ENCODE measurements at regions not wholly inside any gene's neighbourhood (a gene's known extent, or its start where the extent isn't known, plus 50 kb on each side); places are given as distances from the start of the nearest gene placed in this dataset.
"Not testable (repeated sequence)": the region's sequence is repeated elsewhere in the genome, so short reads cannot be mapped to it uniquely, and the experiment has no call there.

DNA sequence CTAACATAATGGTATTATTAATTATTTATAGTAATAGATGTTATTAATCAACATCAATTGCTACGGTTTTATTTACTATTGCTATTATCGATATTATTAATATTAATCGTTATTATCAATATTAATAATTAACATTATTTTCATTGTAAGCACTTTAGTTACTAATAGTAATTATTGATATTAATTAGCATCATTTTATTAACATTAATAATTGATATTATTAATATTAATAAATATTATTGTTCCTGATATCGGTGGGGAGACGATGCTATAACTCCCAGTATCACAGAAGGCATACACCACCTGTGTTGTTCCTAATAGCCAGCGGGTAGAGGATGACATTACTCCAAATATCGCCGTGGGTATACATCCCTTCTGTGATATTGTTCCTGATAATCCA, 335.5 kb downstream of the MEX3B start:
- no peaks in the 10 kb centered on the region for H4K20me1 ChIP-seq (ENCODE audit: insufficient read depth)
- H3K36me3 ChIP-seq (ENCODE audit: insufficient read depth): no peaks in the 10 kb centered on the region
- no peaks in the 10 kb centered on the region for H3K4me1 ChIP-seq (ENCODE audit: low read depth, poor library complexity, severe bottlenecking)
- TF ChIP-seq, protein P1, sequence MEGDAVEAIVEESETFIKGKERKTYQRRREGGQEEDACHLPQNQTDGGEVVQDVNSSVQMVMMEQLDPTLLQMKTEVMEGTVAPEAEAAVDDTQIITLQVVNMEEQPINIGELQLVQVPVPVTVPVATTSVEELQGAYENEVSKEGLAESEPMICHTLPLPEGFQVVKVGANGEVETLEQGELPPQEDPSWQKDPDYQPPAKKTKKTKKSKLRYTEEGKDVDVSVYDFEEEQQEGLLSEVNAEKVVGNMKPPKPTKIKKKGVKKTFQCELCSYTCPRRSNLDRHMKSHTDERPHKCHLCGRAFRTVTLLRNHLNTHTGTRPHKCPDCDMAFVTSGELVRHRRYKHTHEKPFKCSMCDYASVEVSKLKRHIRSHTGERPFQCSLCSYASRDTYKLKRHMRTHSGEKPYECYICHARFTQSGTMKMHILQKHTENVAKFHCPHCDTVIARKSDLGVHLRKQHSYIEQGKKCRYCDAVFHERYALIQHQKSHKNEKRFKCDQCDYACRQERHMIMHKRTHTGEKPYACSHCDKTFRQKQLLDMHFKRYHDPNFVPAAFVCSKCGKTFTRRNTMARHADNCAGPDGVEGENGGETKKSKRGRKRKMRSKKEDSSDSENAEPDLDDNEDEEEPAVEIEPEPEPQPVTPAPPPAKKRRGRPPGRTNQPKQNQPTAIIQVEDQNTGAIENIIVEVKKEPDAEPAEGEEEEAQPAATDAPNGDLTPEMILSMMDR (conservative IDR thresholded peaks at IDR 0.05; ENCODE audit: low read depth, low read length): no peak
- H3K9ac ChIP-seq: no peak overlapping the region
- no peak overlapping the region for H3K27ac ChIP-seq
- no peak overlapping the region for H3K4me2 ChIP-seq
- no peak overlapping the region for H3K4me3 ChIP-seq (IDR thresholded peaks at IDR 0.05; ENCODE audit: insufficient read depth, low read depth, low read length)
- H3K27me3 ChIP-seq (ENCODE audit: insufficient read depth, low read depth): no peaks in the 10 kb centered on the region
- H2AFZ ChIP-seq (ENCODE audit: low read depth): no peak overlapping the region
- H3K79me2 ChIP-seq (ENCODE audit: insufficient read depth, low read depth): no peaks in the 10 kb centered on the region

DNA sequence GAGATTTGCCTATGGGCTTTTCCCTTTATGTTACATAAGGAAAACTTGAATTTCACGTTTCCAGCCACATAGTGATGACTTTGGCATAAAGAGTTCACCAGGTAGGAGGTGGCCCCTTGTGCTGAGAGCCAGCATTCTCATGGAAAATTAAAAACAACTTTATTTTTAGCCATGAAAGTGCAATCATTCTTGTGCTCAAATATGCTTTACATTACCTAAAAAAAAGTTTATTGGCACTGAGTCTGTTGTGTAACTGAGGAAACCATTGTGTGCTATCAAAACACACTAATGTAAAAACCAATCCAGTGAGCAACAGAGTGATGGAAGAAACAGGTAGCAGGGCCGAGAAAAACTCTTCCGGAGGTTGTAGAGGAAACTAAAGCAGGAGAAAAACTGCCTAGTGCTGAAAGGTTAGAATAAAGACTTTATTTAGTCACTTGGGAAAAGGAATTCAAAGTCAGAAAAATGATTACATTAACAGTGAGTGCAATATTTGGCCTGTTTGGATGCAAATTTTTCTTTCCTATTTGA, 332.9 kb upstream of the TMC3 start:
- not testable (repeated sequence) for H3K27ac ChIP-seq; H3K27me3 ChIP-seq (ENCODE audit: insufficient read depth, low read depth); H4K20me1 ChIP-seq (ENCODE audit: insufficient read depth); H3K4me1 ChIP-seq (ENCODE audit: low read depth, poor library complexity, severe bottlenecking); H3K9ac ChIP-seq; H3K36me3 ChIP-seq (ENCODE audit: insufficient read depth); H3K79me2 ChIP-seq (ENCODE audit: insufficient read depth, low read depth); H3K4me2 ChIP-seq; H2AFZ ChIP-seq (ENCODE audit: low read depth); H3K4me3 ChIP-seq (IDR thresholded peaks at IDR 0.05; ENCODE audit: insufficient read depth, low read depth, low read length)

DNA sequence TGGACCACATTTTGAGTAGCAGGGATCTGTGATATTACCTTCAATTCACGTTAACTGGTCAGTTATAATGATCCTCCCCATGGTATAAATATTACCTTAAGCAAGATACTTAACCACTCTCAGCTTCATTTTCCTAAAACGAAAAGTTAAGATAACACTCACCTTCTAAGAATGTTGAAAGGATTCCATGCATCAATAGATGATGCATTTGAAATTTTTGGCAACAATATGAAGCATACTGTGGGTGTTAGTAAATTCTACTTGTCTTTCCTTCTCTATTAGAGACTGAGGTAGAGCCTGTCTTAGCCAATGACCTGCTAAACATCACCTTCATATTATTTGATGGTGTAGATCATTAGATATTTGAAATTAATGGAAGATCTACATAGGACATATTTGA, 331.7 kb upstream of the TMC3 start:
- not testable (repeated sequence) for H3K36me3 ChIP-seq (ENCODE audit: insufficient read depth); H3K4me3 ChIP-seq (IDR thresholded peaks at IDR 0.05; ENCODE audit: insufficient read depth, low read depth, low read length); H3K27ac ChIP-seq; H3K9ac ChIP-seq; H3K79me2 ChIP-seq (ENCODE audit: insufficient read depth, low read depth); H4K20me1 ChIP-seq (ENCODE audit: insufficient read depth); H2AFZ ChIP-seq (ENCODE audit: low read depth); H3K4me2 ChIP-seq; H3K4me1 ChIP-seq (ENCODE audit: low read depth, poor library complexity, severe bottlenecking); H3K27me3 ChIP-seq (ENCODE audit: insufficient read depth, low read depth)

DNA sequence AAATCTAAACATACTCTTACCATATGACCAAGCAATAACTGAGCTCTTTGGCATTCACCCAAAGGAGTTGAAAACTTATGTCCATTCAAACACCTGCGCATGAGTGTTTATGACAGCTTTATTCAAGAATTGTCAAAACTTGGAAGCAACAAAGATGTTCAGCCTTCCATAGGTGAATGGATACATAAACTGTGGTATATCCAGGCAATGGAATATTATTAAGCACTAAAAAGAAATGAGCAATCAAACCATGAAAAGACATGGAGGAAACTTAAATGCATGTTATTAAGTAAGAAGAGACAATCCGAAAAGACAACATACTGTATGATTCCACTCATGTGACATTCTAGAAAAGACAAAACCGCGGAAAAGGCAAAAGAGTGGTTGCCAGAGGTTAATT, 312.0 kb upstream of the TMC3 start:
- H2AFZ ChIP-seq (ENCODE audit: low read depth): no peak overlapping the region
- no peak overlapping the region for H3K27ac ChIP-seq
- no peaks in the 10 kb centered on the region for H3K79me2 ChIP-seq (ENCODE audit: insufficient read depth, low read depth)
- H4K20me1 ChIP-seq (ENCODE audit: insufficient read depth): no peaks in the 10 kb centered on the region
- H3K4me2 ChIP-seq: no peak overlapping the region
- TF ChIP-seq, protein P1 (conservative IDR thresholded peaks at IDR 0.05; ENCODE audit: low read depth, low read length): no peak
- H3K4me3 ChIP-seq (IDR thresholded peaks at IDR 0.05; ENCODE audit: insufficient read depth, low read depth, low read length): no peak overlapping the region
- no peak overlapping the region for H3K9ac ChIP-seq
- no peaks in the 10 kb centered on the region for H3K4me1 ChIP-seq (ENCODE audit: low read depth, poor library complexity, severe bottlenecking)
- no peaks in the 10 kb centered on the region for H3K36me3 ChIP-seq (ENCODE audit: insufficient read depth)
- no peaks in the 10 kb centered on the region for H3K27me3 ChIP-seq (ENCODE audit: insufficient read depth, low read depth)

DNA sequence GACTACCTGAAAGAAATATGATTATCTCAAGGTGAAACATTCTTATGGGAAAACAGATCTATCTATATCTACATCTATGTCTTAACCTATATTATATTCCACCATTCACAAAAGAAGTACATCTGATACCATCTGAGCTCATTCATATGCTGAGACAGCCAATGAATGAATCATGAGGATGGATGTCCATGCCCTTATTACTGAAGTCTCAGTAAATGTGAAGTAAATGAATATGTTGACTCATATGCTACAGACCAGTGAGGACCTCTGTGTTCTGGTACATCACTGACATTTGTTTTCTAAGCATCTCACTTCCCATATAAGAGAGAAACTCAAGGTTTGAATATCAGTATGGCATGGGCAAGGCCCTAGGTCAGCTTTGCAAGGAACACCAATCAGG, 311.2 kb upstream of the TMC3 start:
- no peaks in the 10 kb centered on the region for H3K36me3 ChIP-seq (ENCODE audit: insufficient read depth)
- no peak overlapping the region for H3K9ac ChIP-seq
- H2AFZ ChIP-seq (ENCODE audit: low read depth): no peak overlapping the region
- H4K20me1 ChIP-seq (ENCODE audit: insufficient read depth): no peaks in the 10 kb centered on the region
- H3K27me3 ChIP-seq (ENCODE audit: insufficient read depth, low read depth): no peaks in the 10 kb centered on the region
- no peak overlapping the region for H3K4me2 ChIP-seq
- no peak overlapping the region for H3K4me3 ChIP-seq (IDR thresholded peaks at IDR 0.05; ENCODE audit: insufficient read depth, low read depth, low read length)
- H3K79me2 ChIP-seq (ENCODE audit: insufficient read depth, low read depth): no peaks in the 10 kb centered on the region
- H3K4me1 ChIP-seq (ENCODE audit: low read depth, poor library complexity, severe bottlenecking): no peaks in the 10 kb centered on the region
- TF ChIP-seq, protein P1 (conservative IDR thresholded peaks at IDR 0.05; ENCODE audit: low read depth, low read length): no peak
- H3K27ac ChIP-seq: no peak overlapping the region

Measured in KMS-11 (cell line).